HepG2 (cell line): ENCODE measurements at regions not wholly inside any gene's neighbourhood (a gene's known extent, or its start where the extent isn't known, plus 50 kb on each side); places are given as distances from the start of the nearest gene placed in this dataset.

Experiments
- ATAC-seq: fragments of 200-7000 bp; cut with Tn5 transposase; 3 replicates; pipeline ENCODE4 v1.9.1; 2020; ENCODE audit warnings: mild to moderate bottlenecking, moderate library complexity
- BruUV-seq: library from RNA; stranded (reverse); fragments of 400-500 nt; replicated peaks from 2 replicates; lab custom pipeline; 2021; lab: Mats Ljungman, UMichigan
- CTCF ChIA-PET: fragments of 300-600 bp; formaldehyde crosslinking; extraction: SDS; loops from one replicate; lab custom pipeline; 2021; ENCODE audit warnings: low total read pairs, inconsistent platforms, low intra/inter-chr PET ratio; lab: Yijun Ruan, JAX
- POLR2A ChIA-PET: fragments of 350-600 bp; sonication (Branson Sonifier 250); formaldehyde crosslinking; loops from one replicate; lab custom pipeline; 2020; ENCODE audit warnings: antibody characterized with exemption, inconsistent platforms; lab: Yijun Ruan, JAX
- DNase-seq: peaks from one replicate; pipeline ENCODE4 v3.0.0-alpha.2; 2015; ENCODE audit warnings: low spot score
- FAIRE-seq: peaks from 3 replicates; lab custom pipeline; 2011; peaks lifted over from hg19 to GRCh38; lab: Jason Lieb, UNC
- H2AFZ ChIP-seq: one replicate; pipeline ENCODE4 v1.6.1; 2011; ENCODE audit warnings: low read length, inconsistent platforms
- H3K27ac ChIP-seq: fragments of 300-600 bp; 3 replicates; pipeline ENCODE4 v1.8.0; 2011; ENCODE audit warnings: mixed run types, mild to moderate bottlenecking, mixed read lengths, low read length, inconsistent platforms; ENCODE audit not compliant: insufficient read depth; ENCODE audit errors: extremely low read length
- H3K27me3 ChIP-seq, 2 experiments: fragments of 200-600 bp in 1 of 2; 2 replicates in 1 of 2; 3 replicates in 1 of 2; pipeline versions ENCODE4 v1.6.0 to v1.8.0; 2011; ENCODE audit warnings: low read length in 2 of 2, mild to moderate bottlenecking in 2 of 2, moderate library complexity in 2 of 2, inconsistent platforms in 1 of 2; ENCODE audit not compliant: insufficient read depth in 2 of 2, control insufficient read depth in 1 of 2
- H3K36me3 ChIP-seq, 2 experiments: fragments of 200-600 bp in 1 of 2; replicated peaks in 1 of 2; 2 replicates in 1 of 2; 3 replicates in 1 of 2; pipeline versions ENCODE4 v1.5.1 to v1.8.0; 2011; ENCODE audit warnings: low read length in 2 of 2, inconsistent platforms in 1 of 2; ENCODE audit not compliant: insufficient read depth in 2 of 2, control insufficient read depth in 1 of 2
- H3K4me1 ChIP-seq: 2 replicates; pipeline ENCODE4 v1.5.1; 2012; ENCODE audit warnings: low read length, inconsistent platforms; ENCODE audit not compliant: insufficient read depth
- H3K4me2 ChIP-seq: 2 replicates; pipeline ENCODE4 v1.6.0; 2011; ENCODE audit warnings: low read depth, low read length, inconsistent platforms
- H3K4me3 ChIP-seq, 3 experiments: fragments of 200-600 bp in 1 of 3; sonication (generic), shearing (Covaris generic) in 1 of 3; replicated peaks in 1 of 3; 2 replicates each; pipeline ENCODE4 v1.5.1; 2011 to 2016; ENCODE audit warnings: low read length in 3 of 3, inconsistent platforms in 2 of 3, low read depth in 2 of 3, mild to moderate bottlenecking in 2 of 3, control low read depth in 1 of 3, mixed read lengths in 1 of 3; ENCODE audit not compliant: insufficient read depth in 1 of 3
- H3K79me2 ChIP-seq: one replicate; pipeline ENCODE4 v1.6.1; 2011; ENCODE audit warnings: low read length, inconsistent platforms; ENCODE audit not compliant: insufficient read depth
- H3K9ac ChIP-seq: 2 replicates; pipeline ENCODE4 v1.6.0; 2011; ENCODE audit warnings: mild to moderate bottlenecking, low read depth, low read length, inconsistent platforms; ENCODE audit not compliant: insufficient read depth
- H3K9me3 ChIP-seq: 2 replicates; pipeline ENCODE4 v1.5.1; 2012; ENCODE audit warnings: mild to moderate bottlenecking, low read length
- H4K20me1 ChIP-seq: 2 replicates; pipeline ENCODE4 v1.6.0; 2011; ENCODE audit warnings: inconsistent platforms, mild to moderate bottlenecking, low read length, moderate library complexity; ENCODE audit not compliant: insufficient read depth
- ETS1 ChIP-seq: sonication (generic); formaldehyde crosslinking; IDR thresholded peaks from 2 replicates; pipeline ENCODE4 v1.4.0; 2020; ENCODE audit warnings: missing genetic modification reagents
- HMGA1 ChIP-seq: sonication (generic); formaldehyde crosslinking; conservative IDR thresholded peaks from 2 replicates; pipeline ENCODE4 v1.4.0; 2020; ENCODE audit warnings: missing genetic modification reagents
- MAX ChIP-seq: IDR thresholded peaks from 2 replicates; pipeline ENCODE4 v1.6.1; 2012; ENCODE audit warnings: inconsistent platforms
- SOX13 ChIP-seq, 3 experiments: fragments of 450-650 bp in 1 of 3; sonication (generic) in 1 of 3; formaldehyde crosslinking in 1 of 3; IDR thresholded peaks in 2 of 3; conservative IDR thresholded peaks in 1 of 3; 2 replicates each; pipeline versions ENCODE4 v1.5.0 to v1.6.1; 2016 to 2020; ENCODE audit warnings: antibody characterized with exemption in 1 of 3, mild to moderate bottlenecking in 1 of 3, missing compliant biosample characterization in 1 of 3, missing genetic modification reagents in 1 of 3, moderate library complexity in 1 of 3
- SOX5 ChIP-seq: IDR thresholded peaks from 2 replicates; pipeline ENCODE4 v1.6.1; 2016; ENCODE audit warnings: borderline replicate concordance
- ZC3H4 ChIP-seq: sonication (generic); formaldehyde crosslinking; IDR thresholded peaks from 2 replicates; pipeline ENCODE4 v1.4.0; 2020; ENCODE audit warnings: missing genetic modification reagents, borderline replicate concordance
- ZNF281 ChIP-seq: sonication (generic); formaldehyde crosslinking; IDR thresholded peaks from 2 replicates; pipeline ENCODE4 v1.4.0; 2020; ENCODE audit warnings: missing genetic modification reagents, borderline replicate concordance
- ZNF296 ChIP-seq: sonication (generic); formaldehyde crosslinking; conservative IDR thresholded peaks from 2 replicates; pipeline ENCODE4 v1.5.0; 2020; ENCODE audit warnings: mild to moderate bottlenecking, missing genetic modification reagents
- ZNF34 ChIP-seq: sonication (generic); formaldehyde crosslinking; IDR thresholded peaks from 2 replicates; pipeline ENCODE4 v1.4.0; 2020; ENCODE audit warnings: mild to moderate bottlenecking, missing genetic modification reagents, borderline replicate concordance
- WGBS: methylation state at CpG from one replicate; pipeline ENCODE4 v1.1.6; 2017; ENCODE audit warnings: low lambda C conversion rate; 5-methylcytosine and 5-hydroxymethylcytosine counted together
- in situ Hi-C: cut with HindIII; loops from 2 replicates; pipeline ENCODE4 v1.10.0; 2017; ENCODE audit warnings: low pct_unique_long_range_greater_than_20kb; ENCODE audit not compliant: extremely low pct_ligation_motif_present
- intact Hi-C: fragments of 100-400 bp; cut with micrococcal nuclease; formaldehyde crosslinking; loops from one replicate; pipeline ENCODE4 v1.10.0; 2022; ENCODE audit not compliant: unreplicated experiment

GRCh38 chr1:88610687-88611086 lies 73.4 kb upstream of the PKN2 start (continued):
- no peak for TF ChIP-seq HMGA1 (CRISPR knock-in tag)

- Histone ChIP-seq H3K9ac (no peak overlapping the region), H3K4me2 (no peak overlapping the region), H3K79me2 (no peaks in the 10 kb centered on the region), H3K4me1 (0 out of 2 replicates have a peak, but pooled peaks cover 6% of the 10 kb centered on the region), H3K9me3 (no peaks in the 10 kb centered on the region; the same call in 1 of the 2 replicates), H4K20me1 (no peaks in the 10 kb centered on the region), H3K27me3 (no peaks in the 10 kb centered on the region), H3K27ac (no peak overlapping the region), H3K4me3 (no peak overlapping the region), H3K36me3 (no peaks in the 10 kb centered on the region), H2AFZ (no peak overlapping the region)
- DNase-seq (no peak), ATAC-seq (no peak), FAIRE-seq (no peak)
- intact Hi-C loops (no loop called here), in situ Hi-C loops (no loop called here)
- ChIA-PET POLR2A (no interaction called here), CTCF (no interaction called here)
- no peak for TF ChIP-seq ZNF281 (CRISPR knock-in tag)
- TF ChIP-seq ZC3H4 = no peak
- no peak for TF ChIP-seq MAX
- TF ChIP-seq ETS1 (CRISPR knock-in tag) = no peak
- TF ChIP-seq SOX5 = no peak
- TF ChIP-seq SOX13 (IDR thresholded peaks at IDR 0.05) = no peak
- 0 out of 4 replicates have a peak, but pooled peaks of 1 of the 2 experiments have one; percentile 10 for TF ChIP-seq SOX13 (CRISPR knock-in tag; conservative IDR thresholded peaks at IDR 0.05 in 1 of 2, IDR thresholded peaks at IDR 0.05 in 1 of 2)
- no peak for TF ChIP-seq ZNF34 (CRISPR knock-in tag)
- no peak for TF ChIP-seq ZNF296 (CRISPR knock-in tag)
- 16% methylated on average over 2 of the region's 2 CpGs for WGBS
- BruUV-seq = no TSS peak
Observed at GRCh38 chr1:88612292-88612691, 71.8 kb upstream of the PKN2 start.
